ENCODE measurements at regions not wholly inside any gene's neighbourhood (a gene's known extent, or its start where the extent isn't known, plus 50 kb on each side); places are given as distances from the start of the nearest gene placed in this dataset.

- ATAC-seq (no peak), FAIRE-seq (no peak), DNase-seq (no peak)
- no peaks in the 10 kb centered on the region for H3K4me1 ChIP-seq
- H3K36me3 ChIP-seq = no peaks in the 10 kb centered on the region
- no peak overlapping the region for H3K27ac ChIP-seq
- no peak for TF ChIP-seq CTCF (IDR thresholded peaks at IDR 0.05)
- WGBS, 2 donors = 60 to 66% methylated on average over 4 of the region's 4 CpGs
- intact Hi-C loops (cut with DNase I) = no loop called here
- no peaks in the 10 kb centered on the region for H3K9me3 ChIP-seq
- H3K4me3 ChIP-seq = no peak overlapping the region
- peaks cover 0 to 13% (median 0%) of the 10 kb centered on the region in 4 donors for H3K27me3 ChIP-seq
These were observed 76.8 kb upstream of the AKR1E2 start for GRCh38 chr10:4749271-4749574.

- Histone ChIP-seq H3K27me3 (peaks cover 0 to 13% (median 0%) of the 10 kb centered on the region in 4 donors), H3K4me1 (no peaks in the 10 kb centered on the region), H3K4me3 (no peak overlapping the region), H3K9me3 (no peaks in the 10 kb centered on the region), H3K36me3 (no peaks in the 10 kb centered on the region), H3K27ac (no peak overlapping the region)
- DNase-seq (no peak), ATAC-seq (no peak), FAIRE-seq (no peak)
- no peak for TF ChIP-seq CTCF (IDR thresholded peaks at IDR 0.05)
- 41 to 48% methylated on average over 4 of the region's 4 CpGs for WGBS, 2 donors
- intact Hi-C loops (cut with DNase I) = no loop called here
These were observed 77.3 kb upstream of the AKR1E2 start for GRCh38 chr10:4748491-4749270.

- no peak for ATAC-seq
- no peak for DNase-seq
- no peak for FAIRE-seq
- H3K4me1 ChIP-seq = no peaks in the 10 kb centered on the region
- TF ChIP-seq CTCF (IDR thresholded peaks at IDR 0.05) = no peak
- WGBS, 2 donors = 57 to 61% methylated on average over 2 of the region's 2 CpGs
- H3K4me3 ChIP-seq = no peak overlapping the region
- no peak overlapping the region for H3K27ac ChIP-seq
- no peaks in the 10 kb centered on the region for H3K36me3 ChIP-seq
- intact Hi-C loops (cut with DNase I) = no loop called here
- no peaks in the 10 kb centered on the region for H3K9me3 ChIP-seq
- H3K27me3 ChIP-seq = peaks cover 0 to 13% (median 0%) of the 10 kb centered on the region in 4 donors
These were observed 83.8 kb upstream of the AKR1E2 start for GRCh38 chr10:4742217-4742616.

GRCh38 chr10:4740471-4740870 lies 85.5 kb upstream of the AKR1E2 start:
- FAIRE-seq (no peak), ATAC-seq (no peak)
- intact Hi-C loops (cut with DNase I) = no loop called here

More at GRCh38 chr10:4740471-4740870, 85.5 kb upstream of the AKR1E2 start:
- Histone ChIP-seq H3K9me3 (no peaks in the 10 kb centered on the region), H3K36me3 (no peaks in the 10 kb centered on the region), H3K27ac (no peak overlapping the region), H3K4me1 (no peaks in the 10 kb centered on the region), H3K27me3 (no peaks in the 10 kb centered on the region), H3K4me3 (no peak overlapping the region)
- WGBS, 2 donors = 43 to 60% methylated on average over 2 of the region's 2 CpGs
- TF ChIP-seq CTCF (IDR thresholded peaks at IDR 0.05) = no peak
- no peak for DNase-seq

Measured in pancreas (tissue), 10 donors.